Adrenal gland (tissue), 5 donors: ENCODE measurements at regions not wholly inside any gene's neighbourhood (a gene's known extent, or its start where the extent isn't known, plus 50 kb on each side); places are given as distances from the start of the nearest gene placed in this dataset.

ENCODE experiments used
- POLR2A ChIP-seq, 2 donors: fragments of 450-650 bp; IDR thresholded peaks; one replicate each; pipeline ENCODE4 v1.6.1; 2017; ENCODE audit warnings: antibody characterized with exemption in 2 of 2, mild to moderate bottlenecking in 2 of 2, moderate library complexity in 1 of 2
- TF ChIP-seq, protein P1 (sequence below), 6 experiments: fragments of 450-650 bp in 4 of 6; fragments of 200-600 bp in 2 of 6; sonication (generic) in 1 of 6; IDR thresholded peaks; 1 replicate in 5 of 6; 2 replicates in 1 of 6; pipeline versions ENCODE4 v1.5.1 to v1.8.0; 2016 to 2021; ENCODE audit warnings: antibody characterized with exemption in 6 of 6, mild to moderate bottlenecking in 2 of 6, moderate library complexity in 1 of 6
- donor health status: DM: no; HTN: no; CAD: no.

DNA sequence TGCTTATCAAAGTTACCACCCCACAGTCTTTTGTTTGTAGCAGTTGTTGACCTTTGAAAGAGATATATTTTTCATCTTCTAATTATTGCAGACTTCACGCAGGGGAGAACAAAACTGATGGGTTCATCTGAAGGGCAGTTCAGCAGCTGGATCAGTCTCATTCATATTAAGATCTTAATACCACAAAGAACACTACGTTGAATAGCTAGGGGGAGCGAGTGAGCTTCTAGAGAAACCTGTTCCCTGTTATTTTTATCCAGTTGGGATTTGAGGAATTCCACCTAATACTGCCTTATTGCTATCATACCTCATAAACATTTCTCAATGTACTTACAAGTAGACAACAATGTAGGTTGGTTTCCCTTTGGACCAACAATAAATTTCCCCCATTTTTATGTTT, 306.1 kb upstream of the KIF2B start:
- TF ChIP-seq, protein P1, sequence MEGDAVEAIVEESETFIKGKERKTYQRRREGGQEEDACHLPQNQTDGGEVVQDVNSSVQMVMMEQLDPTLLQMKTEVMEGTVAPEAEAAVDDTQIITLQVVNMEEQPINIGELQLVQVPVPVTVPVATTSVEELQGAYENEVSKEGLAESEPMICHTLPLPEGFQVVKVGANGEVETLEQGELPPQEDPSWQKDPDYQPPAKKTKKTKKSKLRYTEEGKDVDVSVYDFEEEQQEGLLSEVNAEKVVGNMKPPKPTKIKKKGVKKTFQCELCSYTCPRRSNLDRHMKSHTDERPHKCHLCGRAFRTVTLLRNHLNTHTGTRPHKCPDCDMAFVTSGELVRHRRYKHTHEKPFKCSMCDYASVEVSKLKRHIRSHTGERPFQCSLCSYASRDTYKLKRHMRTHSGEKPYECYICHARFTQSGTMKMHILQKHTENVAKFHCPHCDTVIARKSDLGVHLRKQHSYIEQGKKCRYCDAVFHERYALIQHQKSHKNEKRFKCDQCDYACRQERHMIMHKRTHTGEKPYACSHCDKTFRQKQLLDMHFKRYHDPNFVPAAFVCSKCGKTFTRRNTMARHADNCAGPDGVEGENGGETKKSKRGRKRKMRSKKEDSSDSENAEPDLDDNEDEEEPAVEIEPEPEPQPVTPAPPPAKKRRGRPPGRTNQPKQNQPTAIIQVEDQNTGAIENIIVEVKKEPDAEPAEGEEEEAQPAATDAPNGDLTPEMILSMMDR (IDR thresholded peaks at IDR 0.05), result no peak
- no peak for TF ChIP-seq POLR2A (IDR thresholded peaks at IDR 0.05)
